Testis (tissue), 2 donors: ENCODE measurements at regions not wholly inside any gene's neighbourhood (a gene's known extent, or its start where the extent isn't known, plus 50 kb on each side); places are given as distances from the start of the nearest gene placed in this dataset.

Experiments used
- DNase-seq: peaks from one replicate; pipeline ENCODE4 v3.0.0-alpha.2; 2019
- H3K27ac ChIP-seq, 2 donors: fragments of 200-600 bp; sonication (generic); one replicate each; pipeline ENCODE4 v1.5.1; 2019
- H3K27me3 ChIP-seq: fragments of 200-600 bp; sonication (generic); one replicate; pipeline ENCODE4 v1.5.1; 2019
- H3K36me3 ChIP-seq: fragments of 200-600 bp; sonication (generic); one replicate; pipeline ENCODE4 v1.5.1; 2017; ENCODE audit warnings: low read depth; ENCODE audit errors: missing control alignments
- H3K4me1 ChIP-seq: fragments of 200-600 bp; sonication (generic); one replicate; pipeline ENCODE4 v1.5.1; 2019
- H3K4me3 ChIP-seq, 2 donors: fragments of 200-600 bp; sonication (generic); one replicate each; pipeline ENCODE4 v1.5.1; 2017 to 2019
- H3K9me3 ChIP-seq: fragments of 200-600 bp; sonication (generic); one replicate; pipeline ENCODE4 v1.5.1; 2017
- CTCF ChIP-seq, 3 experiments: fragments of 450-650 bp in 2 of 3; fragments of 200-600 bp in 1 of 3; sonication (generic) in 1 of 3; IDR thresholded peaks; one replicate each; pipeline ENCODE4 v1.5.1; 2016 to 2019; ENCODE audit warnings: antibody characterized with exemption in 3 of 3, mild to moderate bottlenecking in 2 of 3, moderate library complexity in 1 of 3
- POLR2A ChIP-seq: fragments of 450-650 bp; IDR thresholded peaks from one replicate; pipeline ENCODE4 v1.6.1; 2017; ENCODE audit warnings: antibody characterized with exemption, mild to moderate bottlenecking, moderate library complexity
- WGBS, 2 donors: methylation state at CpG; one replicate each; pipeline ENCODE4 v1.1.5; 2018; 5-methylcytosine and 5-hydroxymethylcytosine counted together
- intact Hi-C: fragments of 100-400 bp; cut with DNase I; formaldehyde crosslinking; loops from one replicate; pipeline ENCODE4 v1.15.1; 2023; ENCODE audit warnings: low total_unique reads

GRCh38 chr18:47427072-47427471 lies 175.6 kb upstream of the SKOR2 start:
- Histone ChIP-seq H3K27me3 (no peaks in the 10 kb centered on the region), H3K27ac (no peak overlapping the region), H3K4me3 (no peak overlapping the region), H3K9me3 (no peaks in the 10 kb centered on the region), H3K4me1 (no peaks in the 10 kb centered on the region), H3K36me3 (no peaks in the 10 kb centered on the region)
- intact Hi-C loops = no loop called here
- no peak for TF ChIP-seq CTCF (IDR thresholded peaks at IDR 0.05)
- TF ChIP-seq POLR2A = no peak
- no peak for DNase-seq

- TF ChIP-seq CTCF (IDR thresholded peaks at IDR 0.05) = no peak
- Histone ChIP-seq H3K27ac (no peak overlapping the region), H3K4me1 (no peaks in the 10 kb centered on the region), H3K9me3 (no peaks in the 10 kb centered on the region), H3K4me3 (no peak overlapping the region), H3K27me3 (no peaks in the 10 kb centered on the region), H3K36me3 (no peaks in the 10 kb centered on the region)
- intact Hi-C loops = no loop called here
- DNase-seq = no peak
- WGBS, 2 donors = 86 to 88% methylated on average over 7 of the region's 7 CpGs
These were observed 173.9 kb upstream of the SKOR2 start for GRCh38 chr18:47425365-47425764.

- Histone ChIP-seq H3K27me3 (no peaks in the 10 kb centered on the region), H3K4me1 (no peaks in the 10 kb centered on the region), H3K4me3 (no peak overlapping the region), H3K9me3 (no peaks in the 10 kb centered on the region), H3K27ac (no peak overlapping the region), H3K36me3 (no peaks in the 10 kb centered on the region)
- WGBS, 2 donors = 74 to 77% methylated on average over 6 of the region's 6 CpGs
- intact Hi-C loops = no loop called here
- DNase-seq = no peak
- TF ChIP-seq POLR2A (no peak), CTCF (IDR thresholded peaks at IDR 0.05) (no peak)
These were observed 171.1 kb upstream of the SKOR2 start for GRCh38 chr18:47422524-47422923.

- DNase-seq = no peak
- 41 to 43% methylated on average over 4 of the region's 4 CpGs for WGBS, 2 donors
- intact Hi-C loops = no loop called here
- Histone ChIP-seq H3K4me3 (no peak overlapping the region), H3K4me1 (no peaks in the 10 kb centered on the region), H3K36me3 (no peaks in the 10 kb centered on the region), H3K9me3 (no peaks in the 10 kb centered on the region), H3K27me3 (no peaks in the 10 kb centered on the region), H3K27ac (no peak overlapping the region)
- no peak for TF ChIP-seq POLR2A
These were observed 168.7 kb upstream of the SKOR2 start for GRCh38 chr18:47420130-47420529.

- TF ChIP-seq CTCF (IDR thresholded peaks at IDR 0.05) (no peak), POLR2A (no peak)
- no peak for DNase-seq
These were observed 167.3 kb upstream of the SKOR2 start for GRCh38 chr18:47418746-47419145.

More at GRCh38 chr18:47418746-47419145, 167.3 kb upstream of the SKOR2 start:
- Histone ChIP-seq H3K4me1 (no peaks in the 10 kb centered on the region), H3K27me3 (no peaks in the 10 kb centered on the region), H3K9me3 (no peaks in the 10 kb centered on the region), H3K4me3 (no peak overlapping the region), H3K27ac (no peak overlapping the region), H3K36me3 (no peaks in the 10 kb centered on the region)
- WGBS, 2 donors = 66 to 71% methylated on average over 3 of the region's 3 CpGs
- intact Hi-C loops = no loop called here
